GM18499 (cell line): ENCODE measurements at regions not wholly inside any gene's neighbourhood (a gene's known extent, or its start where the extent isn't known, plus 50 kb on each side); places are given as distances from the start of the nearest gene placed in this dataset.

Experiments used
- ATAC-seq: cut with Tn5 transposase; IDR thresholded peaks from one replicate; pipeline ENCODE4 v1.9.1; 2021; ENCODE audit warnings: moderate number of reproducible peaks; ENCODE audit not compliant: insufficient read depth, unreplicated experiment

DNA sequence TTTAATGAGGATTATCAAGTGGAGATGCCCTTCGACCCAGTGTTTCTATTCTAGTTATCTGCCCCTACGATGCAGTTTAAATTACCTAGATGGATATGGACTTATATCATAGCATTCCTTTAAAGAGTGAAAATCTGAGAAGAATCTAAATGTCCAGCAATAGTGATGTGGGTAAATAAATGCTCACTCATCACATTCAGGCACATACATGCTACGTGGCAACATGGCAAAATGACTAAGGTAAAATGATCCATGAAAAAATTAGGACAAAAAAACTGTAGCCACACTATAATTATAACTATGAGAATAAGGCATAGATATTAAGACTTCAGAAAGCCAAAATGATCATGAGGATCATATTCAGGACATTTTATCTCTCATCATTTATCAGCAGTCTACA is 82.4 kb upstream of the PDE1C start:
- ATAC-seq, result no peak

DNA sequence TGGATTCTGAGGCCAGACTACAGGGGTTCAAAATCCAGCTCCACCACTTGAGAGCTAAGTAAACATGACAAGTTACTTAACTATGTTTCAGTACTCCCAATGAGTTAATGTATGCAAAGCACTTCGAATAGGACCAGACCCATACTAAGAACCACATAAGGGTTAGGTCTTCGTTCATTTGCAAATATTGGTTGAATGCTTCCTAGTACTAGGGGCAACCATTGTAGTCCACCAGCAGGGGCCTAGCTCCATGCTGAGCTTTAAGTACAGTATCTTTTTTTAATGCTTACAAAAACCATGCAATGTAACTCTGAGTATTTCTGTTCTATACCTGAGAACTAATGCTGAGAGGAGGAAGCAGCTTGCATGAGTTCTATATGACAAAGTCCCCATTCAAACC is 80.4 kb upstream of the PDE1C start:
- ATAC-seq, result no peak

DNA sequence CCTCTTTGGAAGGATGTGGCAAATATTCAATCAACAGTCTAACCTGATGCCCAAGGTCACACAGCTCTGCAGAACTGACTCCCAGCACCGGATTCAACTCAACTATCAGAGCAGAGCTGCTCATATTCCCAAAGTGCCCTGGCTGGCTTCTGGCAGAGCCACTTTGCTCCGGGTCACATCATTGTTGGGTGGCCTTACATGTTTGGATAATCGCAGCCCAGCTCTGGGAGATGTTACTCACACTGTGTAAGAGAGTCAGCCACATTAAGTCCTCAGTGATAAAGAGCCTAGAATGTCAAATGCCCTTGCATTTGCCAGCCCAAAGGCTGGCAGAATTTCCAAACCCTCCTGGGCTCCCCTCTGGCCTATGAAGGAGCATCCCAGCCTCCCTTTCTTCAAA is 79.8 kb upstream of the PDE1C start:
- ATAC-seq, result no peak

DNA sequence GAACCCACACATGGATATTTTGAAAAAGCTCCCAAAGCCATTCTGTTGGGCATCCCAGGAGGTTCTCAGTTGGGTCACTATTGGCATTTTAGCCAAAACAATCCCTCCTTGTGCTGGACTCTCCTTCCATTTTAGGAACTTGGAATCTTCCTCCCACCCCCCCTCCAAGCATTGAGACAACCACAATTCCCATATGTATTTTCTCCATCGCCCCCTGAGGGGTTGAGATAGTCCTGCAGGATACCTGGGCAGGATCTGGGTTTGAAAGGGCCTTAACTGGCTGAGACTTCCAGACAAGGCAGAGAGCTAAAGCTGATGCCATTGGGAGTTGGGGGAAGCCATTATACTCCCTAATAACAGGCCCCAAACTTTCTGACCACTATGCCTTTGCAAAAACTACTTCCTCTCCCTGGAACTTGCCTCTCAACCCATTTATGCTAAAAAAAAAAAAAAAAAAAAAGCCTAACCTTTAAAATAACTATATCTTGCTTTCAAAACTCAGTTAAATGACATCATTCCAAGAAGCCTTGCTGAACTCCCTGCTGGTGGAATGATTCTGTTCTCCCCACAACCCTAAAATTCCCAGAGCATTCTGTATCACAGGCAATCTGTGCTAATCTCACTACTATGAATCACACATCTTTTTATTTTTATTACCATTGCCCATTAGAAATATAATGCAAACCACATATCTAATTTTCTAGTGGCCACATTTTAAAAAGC is 77.5 kb upstream of the PDE1C start:
- no peak for ATAC-seq

DNA sequence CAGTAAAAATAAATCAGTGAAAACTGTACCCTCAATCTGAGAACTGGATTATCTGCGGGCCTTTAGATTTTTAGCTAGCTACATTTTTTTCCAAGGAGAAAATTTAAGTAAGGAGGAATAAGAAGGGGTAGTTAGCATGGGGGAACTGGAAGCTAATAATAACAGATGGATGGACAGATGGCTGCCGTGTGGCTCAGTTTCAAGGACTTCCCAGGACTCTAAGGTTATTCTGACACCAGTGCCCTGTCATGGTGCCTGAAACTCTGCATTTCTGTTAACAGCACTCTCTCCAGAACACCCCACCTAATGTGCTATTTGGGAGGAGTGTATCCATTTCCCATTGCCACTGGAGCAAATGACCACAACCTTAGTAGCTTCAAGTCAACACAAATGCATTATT is 75.7 kb upstream of the PDE1C start:
- ATAC-seq, result no peak

DNA sequence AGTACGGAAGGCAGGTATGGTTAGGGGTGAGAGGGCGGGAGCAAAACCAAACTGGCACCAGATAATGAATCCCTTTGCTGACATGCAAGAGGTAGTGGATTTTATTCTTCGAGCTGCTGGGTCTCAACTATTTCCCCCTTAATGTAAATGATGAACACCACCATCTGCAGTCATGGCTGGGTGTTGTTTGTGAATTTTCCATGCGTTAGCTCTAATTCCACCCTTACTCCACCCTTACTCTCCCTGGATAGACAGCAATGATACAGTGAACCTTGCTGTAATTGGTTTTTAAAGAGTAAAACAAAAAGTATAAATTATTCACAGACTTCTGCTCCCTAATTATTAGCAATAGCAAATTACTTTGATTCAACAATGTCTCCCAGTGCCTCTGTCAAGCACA is 74.5 kb upstream of the PDE1C start:
- ATAC-seq, result no peak

- ATAC-seq, result no peak
Measured at GRCh38 chr7:32143301-32143700, 73.1 kb upstream of the PDE1C start.

- no peak for ATAC-seq
Measured at GRCh38 chr7:32142649-32143048, 72.4 kb upstream of the PDE1C start.

GRCh38 chr7:32140210-32140939 is 70.2 kb upstream of the PDE1C start:
- ATAC-seq, result no peak

DNA sequence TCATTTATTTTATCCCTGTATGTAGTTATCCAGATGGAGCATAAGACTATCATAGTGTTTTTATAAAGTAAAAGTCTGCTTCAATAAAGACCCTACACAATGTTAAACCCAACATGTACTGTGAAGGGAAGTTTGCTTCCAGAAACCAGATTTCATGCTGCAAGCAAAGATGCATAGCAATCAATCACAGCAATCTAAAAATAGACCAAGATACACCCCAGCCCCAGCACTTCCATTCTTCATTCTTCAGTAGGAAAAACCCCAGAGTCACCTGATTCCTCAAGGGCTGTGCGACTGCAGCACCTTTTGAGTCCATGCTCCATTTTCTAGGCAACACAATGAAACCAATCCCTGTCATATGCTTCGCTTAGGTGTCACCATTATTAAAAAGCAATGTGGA is 66.9 kb upstream of the PDE1C start:
- ATAC-seq, result no peak

DNA sequence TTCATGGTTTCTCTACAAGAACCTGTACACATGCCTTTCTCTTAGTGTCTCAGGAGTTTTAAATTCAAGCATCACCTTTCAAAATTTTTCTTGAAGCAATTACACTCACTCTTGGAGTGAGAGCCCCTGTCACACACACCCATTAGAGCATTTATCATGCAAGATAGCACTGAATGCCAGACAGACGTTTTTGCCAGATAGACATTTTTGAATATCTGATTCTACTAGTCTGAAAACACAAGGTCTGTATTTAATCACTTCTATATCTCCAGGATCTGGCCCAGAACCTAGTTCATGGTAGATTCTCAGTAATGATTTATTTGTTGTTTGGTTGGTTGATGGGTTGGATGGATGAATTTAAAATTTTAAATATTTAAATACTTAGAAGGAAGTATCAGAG is 60.9 kb upstream of the PDE1C start:
- ATAC-seq, result no peak

DNA sequence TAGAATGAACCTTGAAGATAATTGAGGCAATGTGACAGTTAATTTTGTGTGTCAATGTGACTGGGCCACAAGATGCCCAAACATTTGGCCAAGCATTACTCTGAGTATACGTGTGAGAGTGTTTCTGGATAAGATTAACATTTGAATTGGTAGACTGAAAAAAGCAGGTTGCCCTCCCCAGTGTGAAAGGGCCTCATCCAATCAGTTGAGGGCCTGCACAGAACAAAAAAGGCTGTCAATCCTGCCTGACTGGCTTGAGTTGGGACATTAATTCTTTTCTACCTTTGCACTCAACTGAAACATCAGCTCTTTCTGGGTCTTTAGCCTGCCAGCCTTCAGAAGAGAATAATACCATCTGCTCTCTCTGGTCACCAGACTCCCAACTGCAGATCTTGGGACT is 56.6 kb upstream of the PDE1C start:
- ATAC-seq, result no peak
